SU-DHL-6 (cell line): ENCODE measurements at regions not wholly inside any gene's neighbourhood (a gene's known extent, or its start where the extent isn't known, plus 50 kb on each side); places are given as distances from the start of the nearest gene placed in this dataset.

Source experiments
- H2AFZ ChIP-seq: fragments of 200-600 bp; sonication (generic); 2 replicates; pipeline ENCODE4 v1.6.1; 2014; ENCODE audit warnings: low read depth, mild to moderate bottlenecking, moderate library complexity, mixed read lengths, antibody characterized with exemption, low read length; ENCODE audit not compliant: severe bottlenecking
- H3F3A ChIP-seq: fragments of 200-600 bp; shearing (Covaris generic); 2 replicates; pipeline ENCODE4 v1.6.0; 2016; ENCODE audit warnings: antibody characterized with exemption, mild to moderate bottlenecking; ENCODE audit not compliant: insufficient read depth
- H3K27ac ChIP-seq: fragments of 200-600 bp; sonication (generic); 2 replicates; pipeline ENCODE4 v1.5.1; 2016; ENCODE audit warnings: low read depth, mild to moderate bottlenecking, low read length, moderate library complexity, mixed read lengths
- H3K27me3 ChIP-seq: fragments of 200-600 bp; sonication (generic), shearing (Covaris generic); 2 replicates; pipeline ENCODE4 v1.6.0; 2014; ENCODE audit warnings: mild to moderate bottlenecking, low read length
- H3K36me3 ChIP-seq: fragments of 200-600 bp; sonication (generic); 2 replicates; pipeline ENCODE4 v1.6.1; 2014; ENCODE audit warnings: mild to moderate bottlenecking, low read length, mixed read lengths
- H3K4me2 ChIP-seq: fragments of 300-600, 200-600 bp; shearing (Covaris generic), sonication (generic); 2 replicates; pipeline ENCODE4 v1.6.0; 2014; ENCODE audit warnings: low read length, low read depth, mild to moderate bottlenecking; ENCODE audit not compliant: poor library complexity, severe bottlenecking
- H3K4me3 ChIP-seq: fragments of 200-600 bp; sonication (generic); 2 replicates; pipeline ENCODE4 v1.5.1; 2014; ENCODE audit warnings: antibody characterized with exemption, low read length, mild to moderate bottlenecking, mixed read lengths; ENCODE audit not compliant: insufficient read depth, poor library complexity, severe bottlenecking
- H3K79me2 ChIP-seq: fragments of 200-600 bp; sonication (generic); 2 replicates; pipeline ENCODE4 v1.6.1; 2014; ENCODE audit warnings: mild to moderate bottlenecking, low read length, moderate library complexity; ENCODE audit not compliant: insufficient read depth
- H3K9ac ChIP-seq: fragments of 200-600 bp; sonication (generic); 2 replicates; pipeline ENCODE4 v1.7.0; 2014; ENCODE audit warnings: mild to moderate bottlenecking, low read length
- H3K9me2 ChIP-seq: fragments of 200-600 bp; sonication (generic); replicated peaks from 2 replicates; pipeline ENCODE4 v1.6.1; 2014; ENCODE audit warnings: low read length; ENCODE audit not compliant: insufficient read depth
- H3K9me3 ChIP-seq: fragments of 200-600 bp; sonication (generic); 2 replicates; pipeline ENCODE4 v1.6.1; 2014; ENCODE audit warnings: low read length, mixed read lengths; ENCODE audit not compliant: insufficient read depth
- H4K20me1 ChIP-seq: fragments of 200-600 bp; sonication (generic); 2 replicates; pipeline ENCODE4 v1.6.1; 2014; ENCODE audit warnings: low read depth, mild to moderate bottlenecking, antibody characterized with exemption, low read length, moderate library complexity, mixed read lengths
- EZH2phosphoT487 ChIP-seq: fragments of 200-600 bp; sonication (generic), shearing (Covaris generic); conservative IDR thresholded peaks from 2 replicates; pipeline ENCODE4 v1.6.1; 2018; ENCODE audit warnings: mild to moderate bottlenecking, antibody characterized with exemption, low read length, moderate library complexity, mixed read lengths
- TF ChIP-seq, protein P1 (sequence below): fragments of 200-600 bp; sonication (generic); IDR thresholded peaks from one replicate; pipeline ENCODE4 v1.5.1; 2017; ENCODE audit warnings: antibody characterized with exemption, mild to moderate bottlenecking, low read length, moderate library complexity; ENCODE audit not compliant: insufficient read depth, poor library complexity, severe bottlenecking

DNA sequence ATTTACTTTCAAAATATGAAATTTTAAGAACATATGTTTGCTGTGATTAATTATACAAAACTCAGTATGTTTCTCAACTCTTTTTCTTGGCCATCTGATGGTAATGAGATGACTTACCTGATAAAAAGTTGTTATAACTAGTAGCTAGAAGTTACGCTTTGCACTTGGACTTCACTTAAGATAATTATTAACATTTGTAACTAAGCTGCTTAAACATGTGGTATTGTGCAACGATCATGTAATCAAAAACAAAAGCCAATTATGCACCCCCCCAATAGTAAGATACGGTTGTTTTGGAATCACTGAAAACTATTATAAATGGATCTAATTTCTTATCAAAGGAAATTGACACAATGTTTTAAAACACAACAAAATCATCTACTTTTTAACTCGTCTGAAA lies 342.9 kb downstream of the CNTN3 start:
- H3K9ac ChIP-seq, result no peak overlapping the region
- H3K36me3 ChIP-seq, result no peaks in the 10 kb centered on the region
- H2AFZ ChIP-seq, result no peak overlapping the region
- H3K27me3 ChIP-seq, result no peaks in the 10 kb centered on the region
- H3K27ac ChIP-seq, result no peak overlapping the region
- H3K4me2 ChIP-seq, result no peak overlapping the region
- no peaks in the 10 kb centered on the region for H4K20me1 ChIP-seq
- H3K9me3 ChIP-seq, result no peaks in the 10 kb centered on the region
- H3F3A ChIP-seq, result no peaks in the 10 kb centered on the region
- no peaks in the 10 kb centered on the region for H3K9me2 ChIP-seq
- H3K4me3 ChIP-seq, result no peak overlapping the region
- TF ChIP-seq, protein P1, sequence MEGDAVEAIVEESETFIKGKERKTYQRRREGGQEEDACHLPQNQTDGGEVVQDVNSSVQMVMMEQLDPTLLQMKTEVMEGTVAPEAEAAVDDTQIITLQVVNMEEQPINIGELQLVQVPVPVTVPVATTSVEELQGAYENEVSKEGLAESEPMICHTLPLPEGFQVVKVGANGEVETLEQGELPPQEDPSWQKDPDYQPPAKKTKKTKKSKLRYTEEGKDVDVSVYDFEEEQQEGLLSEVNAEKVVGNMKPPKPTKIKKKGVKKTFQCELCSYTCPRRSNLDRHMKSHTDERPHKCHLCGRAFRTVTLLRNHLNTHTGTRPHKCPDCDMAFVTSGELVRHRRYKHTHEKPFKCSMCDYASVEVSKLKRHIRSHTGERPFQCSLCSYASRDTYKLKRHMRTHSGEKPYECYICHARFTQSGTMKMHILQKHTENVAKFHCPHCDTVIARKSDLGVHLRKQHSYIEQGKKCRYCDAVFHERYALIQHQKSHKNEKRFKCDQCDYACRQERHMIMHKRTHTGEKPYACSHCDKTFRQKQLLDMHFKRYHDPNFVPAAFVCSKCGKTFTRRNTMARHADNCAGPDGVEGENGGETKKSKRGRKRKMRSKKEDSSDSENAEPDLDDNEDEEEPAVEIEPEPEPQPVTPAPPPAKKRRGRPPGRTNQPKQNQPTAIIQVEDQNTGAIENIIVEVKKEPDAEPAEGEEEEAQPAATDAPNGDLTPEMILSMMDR, result no peak
- no peak for TF ChIP-seq EZH2phosphoT487
- no peaks in the 10 kb centered on the region for H3K79me2 ChIP-seq

DNA sequence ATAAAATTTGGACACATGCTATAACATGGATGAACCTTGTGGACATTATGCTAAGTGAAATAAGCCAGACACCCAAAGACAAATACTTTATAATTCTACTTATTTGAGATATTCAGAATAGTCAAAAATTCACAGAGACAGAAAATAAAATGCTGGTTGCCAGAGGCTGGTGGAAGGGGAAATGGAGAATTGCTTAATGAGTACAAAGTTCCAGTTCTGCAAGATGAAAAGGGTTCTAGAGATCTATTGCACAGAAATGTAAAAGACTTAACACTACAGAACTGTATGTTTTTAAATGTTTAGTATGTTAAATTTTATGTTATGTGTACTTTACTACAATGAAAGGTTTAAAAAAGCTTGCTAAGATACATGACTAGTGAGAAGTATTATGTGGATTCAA lies 344.8 kb downstream of the CNTN3 start:
- H3K9ac ChIP-seq, result no peak overlapping the region
- H3K36me3 ChIP-seq, result no peaks in the 10 kb centered on the region
- H3K4me3 ChIP-seq, result no peak overlapping the region
- no peak for TF ChIP-seq EZH2phosphoT487
- TF ChIP-seq, protein P1, result no peak
- no peaks in the 10 kb centered on the region for H4K20me1 ChIP-seq
- no peak overlapping the region for H2AFZ ChIP-seq
- no peaks in the 10 kb centered on the region for H3K9me3 ChIP-seq
- H3K4me2 ChIP-seq, result no peak overlapping the region
- no peak overlapping the region for H3K27ac ChIP-seq
- H3K27me3 ChIP-seq, result no peaks in the 10 kb centered on the region
- H3K9me2 ChIP-seq, result no peaks in the 10 kb centered on the region
- H3F3A ChIP-seq, result no peaks in the 10 kb centered on the region
- H3K79me2 ChIP-seq, result no peaks in the 10 kb centered on the region

DNA sequence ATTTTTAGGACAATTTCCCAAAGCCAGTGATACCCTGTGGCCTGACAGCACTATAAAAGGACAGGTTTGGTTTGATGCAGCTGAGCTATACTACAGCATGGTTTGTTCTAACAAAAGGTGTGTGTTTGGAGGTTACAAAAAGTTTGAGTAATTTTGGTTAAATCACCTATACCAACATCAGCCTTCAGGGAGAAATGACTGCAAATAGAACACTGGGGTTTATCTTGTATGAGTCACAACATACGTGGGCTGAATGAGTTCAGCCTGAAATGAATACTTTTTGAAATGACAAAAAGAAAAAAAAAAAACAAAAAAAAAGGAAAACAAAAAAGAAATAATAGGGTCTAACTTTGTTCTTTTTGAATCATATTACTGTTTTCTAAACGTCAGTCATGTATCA lies 345.7 kb downstream of the CNTN3 start:
- Histone ChIP-seq H3K36me3 (no peaks in the 10 kb centered on the region), H3F3A (no peaks in the 10 kb centered on the region), H3K4me2 (no peak overlapping the region), H3K9me2 (no peaks in the 10 kb centered on the region), H3K9me3 (no peaks in the 10 kb centered on the region), H3K4me3 (no peak overlapping the region), H2AFZ (no peak overlapping the region), H4K20me1 (no peaks in the 10 kb centered on the region), H3K79me2 (no peaks in the 10 kb centered on the region), H3K27ac (no peak overlapping the region), H3K9ac (no peak overlapping the region), H3K27me3 (no peaks in the 10 kb centered on the region)
- TF ChIP-seq EZH2phosphoT487, result no peak
- TF ChIP-seq, protein P1, result no peak
